Fibroblast of lung (primary cell): ENCODE measurements at regions not wholly inside any gene's neighbourhood (a gene's known extent, or its start where the extent isn't known, plus 50 kb on each side); places are given as distances from the start of the nearest gene placed in this dataset.

Experiments
- DNase-seq, 2 donors: peaks; one replicate each; pipeline versions ENCODE4 v3.0.0 to v3.0.0-alpha.2; 2010; ENCODE audit warnings: low read depth in 2 of 2
- H2AFZ ChIP-seq: 2 replicates; pipeline ENCODE4 v1.5.1; 2012; ENCODE audit warnings: low read length, control low read depth, inconsistent platforms
- H3K27ac ChIP-seq: 2 replicates; pipeline ENCODE4 v1.5.1; 2011; ENCODE audit warnings: low read length, control low read depth; ENCODE audit not compliant: insufficient read depth
- H3K27me3 ChIP-seq: 2 replicates; pipeline ENCODE4 v1.5.1; 2011; ENCODE audit warnings: mild to moderate bottlenecking, low read length; ENCODE audit not compliant: control insufficient read depth, insufficient read depth
- H3K36me3 ChIP-seq: 2 replicates; pipeline ENCODE4 v1.5.1; 2011; ENCODE audit warnings: low read length; ENCODE audit not compliant: control insufficient read depth, insufficient read depth
- H3K4me1 ChIP-seq: 2 replicates; pipeline ENCODE4 v1.5.1; 2011; ENCODE audit warnings: low read length; ENCODE audit not compliant: control insufficient read depth, insufficient read depth; ENCODE audit errors: extremely low read depth
- H3K4me2 ChIP-seq: 2 replicates; pipeline ENCODE4 v1.5.1; 2011; ENCODE audit warnings: low read length, control low read depth; ENCODE audit not compliant: insufficient read depth; ENCODE audit errors: extremely low read depth
- H3K4me3 ChIP-seq, 4 experiments: fragments of 200-600 bp in 1 of 4; sonication (generic) in 1 of 4; replicated peaks in 1 of 4; 2 replicates each; pipeline ENCODE4 v1.5.1; 2011 to 2016; ENCODE audit warnings: low read length in 4 of 4, low read depth in 3 of 4, mild to moderate bottlenecking in 3 of 4, control low read depth in 2 of 4, inconsistent platforms in 1 of 4, mixed read lengths in 1 of 4; ENCODE audit not compliant: insufficient read depth in 1 of 4; ENCODE audit errors: control extremely low read depth in 1 of 4
- H3K79me2 ChIP-seq: 2 replicates; pipeline ENCODE4 v1.5.1; 2012; ENCODE audit warnings: mild to moderate bottlenecking, low read length, inconsistent platforms; ENCODE audit not compliant: control insufficient read depth, insufficient read depth
- H3K9ac ChIP-seq: 2 replicates; pipeline ENCODE4 v1.5.1; 2011; ENCODE audit warnings: mild to moderate bottlenecking, low read length, control low read depth; ENCODE audit not compliant: insufficient read depth
- H3K9me3 ChIP-seq: 2 replicates; pipeline ENCODE4 v1.5.1; 2012; ENCODE audit warnings: low read depth, low read length; ENCODE audit not compliant: control insufficient read depth, insufficient read depth
- H4K20me1 ChIP-seq: 2 replicates; pipeline ENCODE4 v1.5.1; 2011; ENCODE audit warnings: low read length; ENCODE audit not compliant: control insufficient read depth, insufficient read depth; ENCODE audit errors: extremely low read depth
- CTCF ChIP-seq, 2 donors: IDR thresholded peaks in 1 of 2; conservative IDR thresholded peaks in 1 of 2; 1 replicate in 1 of 2; 2 replicates in 1 of 2; pipeline ENCODE4 v1.5.1; 2011 to 2012; ENCODE audit warnings: low read length in 2 of 2, control low read depth in 1 of 2, inconsistent platforms in 1 of 2, low read depth in 1 of 2, mild to moderate bottlenecking in 1 of 2
- EZH2 ChIP-seq: IDR thresholded peaks from 2 replicates; pipeline ENCODE4 v1.5.1; 2012; ENCODE audit warnings: low read length, control low read depth, mild to moderate bottlenecking; ENCODE audit errors: missing control alignments

GRCh38 chr20:3297079-3297378 is 58.0 kb upstream of the SLC4A11 start:
- TF ChIP-seq CTCF (conservative IDR thresholded peaks at IDR 0.05 in 1 of 2, IDR thresholded peaks at IDR 0.05 in 1 of 2; ENCODE audit: low read depth in 1 of 2, low read length in 2 of 2) (no peak), EZH2 (no peak)
- Histone ChIP-seq H3K9me3 (no peaks in the 10 kb centered on the region), H4K20me1 (no peaks in the 10 kb centered on the region), H3K27me3 (no peaks in the 10 kb centered on the region), H3K4me3 (no peak overlapping the region), H2AFZ (no peak overlapping the region), H3K4me2 (no peak overlapping the region), H3K9ac (no peak overlapping the region), H3K4me1 (no peaks in the 10 kb centered on the region), H3K36me3 (peaks cover 10% of the 10 kb centered on the region), H3K27ac (no peak overlapping the region), H3K79me2 (no peaks in the 10 kb centered on the region)
- DNase-seq = no peak

- H3K27me3 ChIP-seq = no peaks in the 10 kb centered on the region
- H4K20me1 ChIP-seq = no peaks in the 10 kb centered on the region
- no peak overlapping the region for H3K27ac ChIP-seq
- H3K79me2 ChIP-seq = no peaks in the 10 kb centered on the region
- H3K36me3 ChIP-seq = peaks cover 13% of the 10 kb centered on the region
- DNase-seq = no peak
- no peaks in the 10 kb centered on the region for H3K4me1 ChIP-seq
- H3K4me3 ChIP-seq = no peak overlapping the region
- H3K9ac ChIP-seq = no peak overlapping the region
- H2AFZ ChIP-seq = no peak overlapping the region
- H3K9me3 ChIP-seq = no peaks in the 10 kb centered on the region
- no peak for TF ChIP-seq EZH2
- no peak for TF ChIP-seq CTCF (conservative IDR thresholded peaks at IDR 0.05 in 1 of 2, IDR thresholded peaks at IDR 0.05 in 1 of 2; ENCODE audit: low read depth in 1 of 2, low read length in 2 of 2)
- H3K4me2 ChIP-seq = no peak overlapping the region
Observed at GRCh38 chr20:3296261-3297078, 57.5 kb upstream of the SLC4A11 start.
